ENCODE measurements at regions not wholly inside any gene's neighbourhood (a gene's known extent, or its start where the extent isn't known, plus 50 kb on each side); places are given as distances from the start of the nearest gene placed in this dataset.

GRCh38 chr15:38622304-38622703 is 57.7 kb upstream of the RASGRP1 start:
- TF ChIP-seq SUZ12 (IDR thresholded peaks at IDR 0.05; ENCODE audit: extremely low read depth, insufficient read depth, insufficient read length) (no peak), ZNF274 (IDR thresholded peaks at IDR 0.05; ENCODE audit: low read depth, low read length) (no peak)
